ENCODE measurements at regions not wholly inside any gene's neighbourhood (a gene's known extent, or its start where the extent isn't known, plus 50 kb on each side); places are given as distances from the start of the nearest gene placed in this dataset.

GRCh38 chr5:87190041-87190440 is 77.6 kb upstream of the RASA1 start:
- Histone ChIP-seq H3K27ac (no peak overlapping the region), H3K36me3 (no peaks in the 10 kb centered on the region), H3K4me1 (no peaks in the 10 kb centered on the region), H3K27me3 (no peaks in the 10 kb centered on the region), H4K20me1 (ENCODE audit: low read depth) (no peaks in the 10 kb centered on the region), H3K4me3 (no peak overlapping the region), H2AFZ (replicated peaks) (no peak overlapping the region), H3K9ac (no peak overlapping the region), H3K9me3 (ENCODE audit: low read depth) (no peaks in the 10 kb centered on the region), H3K4me2 (no peak overlapping the region), H3F3A (ENCODE audit: low read depth) (no peaks in the 10 kb centered on the region), H3K79me2 (ENCODE audit: low read depth) (no peaks in the 10 kb centered on the region)
- no peaks in the 10 kb centered on the region for H3K27me3 Mint-ChIP-seq (ENCODE audit: insufficient read depth, low read depth)
- TF ChIP-seq EZH2 (IDR thresholded peaks at IDR 0.05), result no peak
- no peak for TF ChIP-seq EZH2phosphoT487 (IDR thresholded peaks at IDR 0.05)
- TF ChIP-seq CTCF (IDR thresholded peaks at IDR 0.05), result no peak
- H3K9me3 Mint-ChIP-seq, result no peaks in the 10 kb centered on the region
- DNase-seq (ENCODE audit: low spot score), result no peak
- no peak overlapping the region for H3K4me3 Mint-ChIP-seq
- H3K27ac Mint-ChIP-seq, result no peak overlapping the region
- H3K4me1 Mint-ChIP-seq, result no peaks in the 10 kb centered on the region
- H3K36me3 Mint-ChIP-seq, result no peaks in the 10 kb centered on the region

GRCh38 chr5:87190687-87191086 is 77.0 kb upstream of the RASA1 start:
- Histone ChIP-seq H3K4me3 (no peak overlapping the region), H3K27me3 (no peaks in the 10 kb centered on the region), H3K4me2 (no peak overlapping the region), H2AFZ (replicated peaks) (no peak overlapping the region), H3K27ac (no peak overlapping the region), H3K9ac (no peak overlapping the region), H3F3A (ENCODE audit: low read depth) (no peaks in the 10 kb centered on the region), H3K4me1 (no peaks in the 10 kb centered on the region), H3K79me2 (ENCODE audit: low read depth) (no peaks in the 10 kb centered on the region), H3K9me3 (ENCODE audit: low read depth) (no peaks in the 10 kb centered on the region), H4K20me1 (ENCODE audit: low read depth) (no peaks in the 10 kb centered on the region), H3K36me3 (no peaks in the 10 kb centered on the region)
- no peak for DNase-seq (ENCODE audit: low spot score)
- no peaks in the 10 kb centered on the region for H3K9me3 Mint-ChIP-seq
- no peaks in the 10 kb centered on the region for H3K27me3 Mint-ChIP-seq (ENCODE audit: insufficient read depth, low read depth)
- no peak overlapping the region for H3K4me3 Mint-ChIP-seq
- no peak overlapping the region for H3K27ac Mint-ChIP-seq
- no peaks in the 10 kb centered on the region for H3K36me3 Mint-ChIP-seq
- peaks cover 5% of the 10 kb centered on the region for H3K4me1 Mint-ChIP-seq
- TF ChIP-seq EZH2phosphoT487 (IDR thresholded peaks at IDR 0.05) (no peak), CTCF (IDR thresholded peaks at IDR 0.05) (no peak), EZH2 (IDR thresholded peaks at IDR 0.05) (no peak)

GRCh38 chr5:87191645-87192044 is 76.0 kb upstream of the RASA1 start:
- Mint-ChIP-seq H3K27me3 (ENCODE audit: insufficient read depth, low read depth) (no peaks in the 10 kb centered on the region), H3K27ac (no peak overlapping the region), H3K9me3 (no peaks in the 10 kb centered on the region), H3K4me1 (peaks cover 5% of the 10 kb centered on the region), H3K36me3 (no peaks in the 10 kb centered on the region), H3K4me3 (no peak overlapping the region)
- TF ChIP-seq EZH2 (IDR thresholded peaks at IDR 0.05) (no peak), CTCF (IDR thresholded peaks at IDR 0.05) (no peak), EZH2phosphoT487 (IDR thresholded peaks at IDR 0.05) (no peak)
- H3K27ac ChIP-seq, result no peak overlapping the region
- no peaks in the 10 kb centered on the region for H4K20me1 ChIP-seq (ENCODE audit: low read depth)
- no peak overlapping the region for H3K9ac ChIP-seq
- H3K27me3 ChIP-seq, result no peaks in the 10 kb centered on the region
- no peak overlapping the region for H3K4me3 ChIP-seq
- H3K9me3 ChIP-seq (ENCODE audit: low read depth), result no peaks in the 10 kb centered on the region
- no peaks in the 10 kb centered on the region for H3K4me1 ChIP-seq
- H2AFZ ChIP-seq (replicated peaks), result no peak overlapping the region
- no peaks in the 10 kb centered on the region for H3K36me3 ChIP-seq
- no peak overlapping the region for H3K4me2 ChIP-seq
- H3K79me2 ChIP-seq (ENCODE audit: low read depth), result no peaks in the 10 kb centered on the region
- DNase-seq (ENCODE audit: low spot score), result no peak
- no peaks in the 10 kb centered on the region for H3F3A ChIP-seq (ENCODE audit: low read depth)
